Left hindlimb (tissue), 1 donor: ENCODE measurements at regions not wholly inside any gene's neighbourhood (a gene's known extent, or its start where the extent isn't known, plus 50 kb on each side); places are given as distances from the start of the nearest gene placed in this dataset.
"Not testable (repeated sequence)": the region's sequence is repeated elsewhere in the genome, so short reads cannot be mapped to it uniquely, and the experiment has no call there.

Source experiments
- DNase-seq: peaks from one replicate; pipeline ENCODE4 v3.0.0-alpha.2; 2018

DNA sequence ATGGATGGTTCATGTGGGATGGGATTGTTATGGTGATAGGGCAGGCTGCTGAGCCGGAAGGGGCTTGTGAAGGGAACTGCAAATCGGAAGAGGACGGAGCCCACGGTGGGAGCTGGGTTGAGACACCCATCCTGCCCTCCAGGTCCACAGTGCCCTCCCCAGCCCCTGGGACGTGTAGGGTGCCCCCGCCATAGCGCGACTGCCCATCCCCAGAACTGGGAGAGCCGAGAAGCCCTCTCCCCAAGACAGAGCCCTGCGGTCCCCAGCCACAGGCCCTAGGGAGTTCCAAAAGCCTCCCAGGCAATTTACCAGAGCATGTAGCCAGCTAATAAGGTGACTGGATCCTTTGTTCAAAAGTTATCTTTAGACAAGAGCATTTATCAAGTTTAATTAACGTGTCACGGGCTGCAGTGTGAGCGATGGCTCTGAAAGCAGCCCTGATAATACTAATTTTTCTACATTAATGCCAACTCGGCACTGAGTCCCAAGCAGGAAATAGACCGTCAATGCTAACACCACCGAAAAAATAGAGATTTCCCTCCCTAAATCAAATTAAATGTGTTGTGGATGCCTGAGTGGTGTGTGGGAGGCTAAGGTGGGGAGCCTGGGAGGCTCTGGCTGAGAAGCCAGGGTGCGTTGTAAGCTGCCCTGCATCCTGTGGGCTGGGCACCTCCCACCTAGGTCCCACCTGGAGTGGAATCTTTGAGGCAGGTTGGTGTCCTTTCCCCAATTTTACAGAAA, 76.8 kb upstream of the RTL6 start:
- no peak for DNase-seq

- DNase-seq = peak; percentile 67
Observed at GRCh38 chr22:44574057-44574639, 76.1 kb upstream of the RTL6 start.

DNA sequence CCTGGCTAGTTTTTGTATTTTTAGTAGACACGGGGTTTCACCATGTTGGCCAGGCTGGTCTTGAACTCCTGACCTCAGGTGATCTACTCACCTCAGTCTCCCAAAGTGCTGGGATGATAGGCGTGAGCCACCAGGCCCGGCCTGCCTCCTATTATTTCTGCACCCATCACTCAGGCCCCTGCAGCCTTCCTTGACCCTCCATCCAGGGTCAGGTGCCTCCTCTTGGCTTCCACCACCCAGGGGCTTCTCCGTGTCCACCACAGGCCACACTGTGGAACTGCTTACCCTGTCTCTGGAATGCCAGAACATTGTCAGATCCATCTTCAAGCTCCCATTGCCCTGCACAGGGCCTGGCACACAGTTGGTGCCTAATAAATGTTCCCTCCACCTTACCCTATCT, 75.4 kb upstream of the RTL6 start:
- DNase-seq = no peak

GRCh38 chr22:44572414-44573207, 74.6 kb upstream of the RTL6 start:
- no peak for DNase-seq

- no peak for DNase-seq
Observed at GRCh38 chr22:44571566-44572413, 73.8 kb upstream of the RTL6 start.

- DNase-seq = no peak
Observed at GRCh38 chr22:44570476-44571445, 72.7 kb upstream of the RTL6 start.

GRCh38 chr22:44569561-44569991, 71.5 kb upstream of the RTL6 start:
- DNase-seq = no peak

DNA sequence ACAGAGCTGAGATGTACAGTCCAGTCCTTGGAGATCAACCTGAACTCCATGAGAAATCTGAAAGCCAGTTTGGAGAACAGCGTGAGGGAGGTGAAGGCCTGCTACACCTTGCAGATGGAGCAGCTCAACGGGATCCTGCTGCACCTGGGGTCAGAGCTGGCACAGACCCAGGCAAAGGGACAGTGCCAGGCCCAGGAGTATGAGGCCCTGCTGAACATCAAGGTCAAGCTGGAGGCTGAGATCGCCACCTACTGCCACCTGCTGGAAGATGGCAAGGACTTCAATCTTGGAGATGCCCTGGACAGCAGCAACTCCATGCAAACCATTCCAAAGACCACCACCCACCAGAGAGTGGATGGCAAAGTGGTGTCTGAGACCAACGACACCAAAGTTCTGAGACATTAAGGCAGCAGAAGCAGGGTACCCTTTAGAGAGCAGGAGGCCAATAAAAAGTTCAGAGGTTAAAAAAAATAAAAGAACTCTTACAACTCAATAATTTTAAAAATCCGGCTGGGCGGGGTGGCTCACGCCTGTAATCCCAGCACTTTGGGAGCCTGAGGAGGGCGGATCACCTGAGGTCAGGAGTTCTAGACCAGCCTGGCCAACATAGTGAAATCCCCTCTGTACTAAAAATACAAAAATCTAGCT, 69.9 kb upstream of the RTL6 start:
- DNase-seq = no peak

- DNase-seq = not testable (repeated sequence)
Observed at GRCh38 chr22:44567378-44567841, 69.4 kb upstream of the RTL6 start.

- DNase-seq = no peak
Observed at GRCh38 chr22:44566911-44567310, 68.9 kb upstream of the RTL6 start.

GRCh38 chr22:44562651-44563050, 64.6 kb upstream of the RTL6 start:
- DNase-seq = not testable (repeated sequence)

DNA sequence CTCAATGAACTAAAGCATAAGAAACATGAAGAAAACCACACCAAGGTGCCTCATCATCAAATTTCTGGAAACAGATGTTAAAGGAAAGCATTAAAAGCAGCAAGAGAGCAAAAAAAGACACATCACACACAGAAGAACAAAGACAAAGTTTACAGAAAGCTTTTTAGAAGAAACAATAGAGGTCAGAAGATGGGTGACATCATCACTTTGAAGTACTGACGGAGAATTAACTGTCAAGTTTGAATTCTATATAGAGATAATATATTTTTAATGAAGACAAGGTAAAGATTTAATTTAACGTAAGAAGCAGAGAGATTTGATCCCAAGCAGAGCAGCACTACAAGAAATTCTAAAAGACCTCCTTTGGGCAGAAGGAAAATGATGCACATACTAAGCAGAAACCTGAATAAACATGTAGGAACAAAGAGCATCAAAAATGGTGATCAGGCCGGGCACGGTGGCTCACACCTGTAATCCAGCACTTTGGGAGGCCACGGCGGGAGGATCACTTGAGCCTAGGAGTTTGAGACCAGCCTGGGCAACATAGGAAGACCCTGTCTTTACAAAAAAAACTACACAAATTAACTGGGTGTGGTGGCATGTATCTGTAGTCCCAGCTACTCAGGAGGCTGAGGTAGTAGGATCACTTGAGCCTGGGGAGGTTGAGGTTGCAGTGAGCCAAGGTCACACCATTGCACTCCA, 63.3 kb upstream of the RTL6 start:
- no peak for DNase-seq

DNA sequence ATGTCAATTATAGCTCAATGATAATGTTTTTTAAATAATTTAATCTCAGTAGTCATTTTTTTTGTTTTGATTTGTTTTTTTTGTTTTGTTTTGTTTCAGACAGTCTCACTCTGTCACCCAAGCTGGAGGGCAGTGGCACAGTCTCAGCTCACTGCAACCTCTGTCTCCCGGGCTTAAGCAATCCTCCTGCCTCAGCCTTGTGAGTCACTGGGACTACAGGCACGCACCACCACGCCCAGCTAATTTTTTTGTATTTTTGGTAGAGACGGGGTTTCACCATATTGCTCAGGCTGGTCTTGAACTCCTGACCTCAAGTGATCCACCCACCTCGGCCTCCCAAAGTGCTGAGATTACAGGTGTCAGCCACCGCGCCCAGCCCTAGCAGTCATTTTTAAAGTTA, 60.6 kb upstream of the RTL6 start:
- DNase-seq = not testable (repeated sequence)

DNA sequence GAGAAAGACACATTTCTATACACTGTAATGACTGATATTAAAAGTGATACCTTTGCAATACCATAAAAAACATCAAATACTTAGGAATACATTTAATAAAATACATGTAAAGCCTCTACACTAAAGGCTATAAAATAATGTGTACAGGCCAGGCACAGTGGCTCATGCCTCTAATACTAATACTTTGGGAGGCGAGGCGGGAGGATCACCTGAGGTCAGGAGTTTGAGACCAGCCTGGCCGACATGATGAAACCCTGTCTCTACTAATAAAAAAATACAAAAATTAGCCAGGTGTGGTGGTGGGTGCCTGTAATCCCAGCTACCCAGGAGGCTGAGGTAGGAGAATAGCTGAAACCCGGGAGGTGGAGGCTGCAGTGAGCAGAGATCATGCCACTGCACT, 59.8 kb upstream of the RTL6 start:
- not testable (repeated sequence) for DNase-seq

DNA sequence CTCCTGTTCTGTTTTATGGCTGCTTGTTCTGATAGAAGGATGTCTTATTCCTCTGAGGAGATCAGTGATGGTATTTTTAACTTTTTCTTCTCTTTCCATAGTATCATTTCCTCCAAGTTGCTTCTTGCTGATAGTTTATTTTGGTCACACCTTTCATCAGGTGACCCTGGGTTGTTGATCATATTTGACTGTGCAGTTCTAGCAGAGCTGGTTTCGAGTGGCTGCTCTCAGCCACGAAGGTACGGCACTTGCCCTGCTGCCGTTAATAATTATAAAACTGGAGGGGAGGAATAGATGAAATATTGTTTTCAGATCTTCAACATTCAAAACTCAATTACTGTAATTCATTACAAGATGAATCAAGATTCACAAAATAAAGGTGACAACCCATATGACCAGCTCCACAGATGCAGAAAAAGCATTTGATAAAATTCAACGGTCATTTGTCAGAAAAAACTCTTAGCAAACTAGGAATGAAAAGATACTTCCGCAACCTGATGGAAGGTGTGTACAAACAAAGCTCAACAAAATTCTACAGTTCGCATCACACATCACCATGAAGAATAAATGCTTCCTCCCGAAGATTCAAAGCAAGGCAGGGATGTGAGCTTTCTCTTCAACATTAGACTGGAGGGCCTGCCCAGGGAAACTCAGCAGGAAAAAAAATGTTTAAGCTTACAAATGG, 59.2 kb upstream of the RTL6 start:
- DNase-seq = no peak

GRCh38 chr22:44555597-44555996, 57.6 kb upstream of the RTL6 start:
- no peak for DNase-seq

GRCh38 chr22:44555046-44555445, 57.0 kb upstream of the RTL6 start:
- DNase-seq = no peak

GRCh38 chr22:44554411-44554810, 56.4 kb upstream of the RTL6 start:
- DNase-seq = no peak

- peak; percentile 76 for DNase-seq
Observed at GRCh38 chr22:44550711-44551491, 52.9 kb upstream of the RTL6 start.
